Adipocyte (in vitro differentiated cells): ENCODE measurements at regions not wholly inside any gene's neighbourhood (a gene's known extent, or its start where the extent isn't known, plus 50 kb on each side); places are given as distances from the start of the nearest gene placed in this dataset.
"Not testable (repeated sequence)": the region's sequence is repeated elsewhere in the genome, so short reads cannot be mapped to it uniquely, and the experiment has no call there.

Source experiments
- DNase-seq: peaks from one replicate; pipeline ENCODE4 v3.0.0-alpha.2; 2015; ENCODE audit warnings: low read depth
- H3K27me3 ChIP-seq: replicated peaks from 2 replicates; pipeline ENCODE4 v1.7.0; 2013; ENCODE audit warnings: mild to moderate bottlenecking, low read length, moderate library complexity; ENCODE audit not compliant: control insufficient read depth, insufficient read depth
- H3K36me3 ChIP-seq: 2 replicates; pipeline ENCODE4 v1.7.0; 2013; ENCODE audit warnings: low read length, mild to moderate bottlenecking, moderate library complexity; ENCODE audit not compliant: control insufficient read depth, insufficient read depth, severe bottlenecking
- H3K4me1 ChIP-seq: 2 replicates; pipeline ENCODE4 v1.7.0; 2013; ENCODE audit warnings: mild to moderate bottlenecking, low read length, moderate library complexity; ENCODE audit not compliant: control insufficient read depth, insufficient read depth
- H3K4me3 ChIP-seq: 2 replicates; pipeline ENCODE4 v1.7.0; 2013; ENCODE audit warnings: mild to moderate bottlenecking, low read length, moderate library complexity
- H3K9ac ChIP-seq: 2 replicates; pipeline ENCODE4 v1.7.0; 2013; ENCODE audit warnings: mild to moderate bottlenecking, low read length, moderate library complexity
- H3K9me3 ChIP-seq: 2 replicates; pipeline ENCODE4 v1.7.0; 2013; ENCODE audit warnings: mild to moderate bottlenecking, low read length, moderate library complexity; ENCODE audit not compliant: control insufficient read depth

DNA sequence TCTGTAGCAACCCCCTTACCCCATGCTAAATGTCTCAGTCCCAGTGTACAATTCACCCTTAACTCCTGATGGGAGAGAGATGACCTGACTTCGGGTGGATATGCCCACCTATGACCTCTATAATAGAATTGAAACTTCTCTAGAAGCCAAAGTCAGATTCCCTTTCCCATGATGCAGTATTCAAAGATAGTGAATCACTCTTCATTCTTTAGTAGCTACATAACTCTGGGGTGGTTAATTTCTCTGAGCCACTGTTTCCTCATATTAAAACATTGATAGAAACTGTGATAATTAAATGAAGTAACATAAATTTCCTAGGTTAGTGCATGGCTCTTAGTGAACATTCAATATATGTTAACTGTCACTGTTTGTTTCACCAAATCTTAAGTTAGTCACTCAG, 500.4 kb downstream of the COL12A1 start:
- Histone ChIP-seq H3K9me3 (no peaks in the 10 kb centered on the region), H3K9ac (no peak overlapping the region), H3K36me3 (no peaks in the 10 kb centered on the region), H3K4me1 (peaks cover 5% of the 10 kb centered on the region), H3K4me3 (no peak overlapping the region), H3K27me3 (no peaks in the 10 kb centered on the region)
- DNase-seq = peak; percentile 22

DNA sequence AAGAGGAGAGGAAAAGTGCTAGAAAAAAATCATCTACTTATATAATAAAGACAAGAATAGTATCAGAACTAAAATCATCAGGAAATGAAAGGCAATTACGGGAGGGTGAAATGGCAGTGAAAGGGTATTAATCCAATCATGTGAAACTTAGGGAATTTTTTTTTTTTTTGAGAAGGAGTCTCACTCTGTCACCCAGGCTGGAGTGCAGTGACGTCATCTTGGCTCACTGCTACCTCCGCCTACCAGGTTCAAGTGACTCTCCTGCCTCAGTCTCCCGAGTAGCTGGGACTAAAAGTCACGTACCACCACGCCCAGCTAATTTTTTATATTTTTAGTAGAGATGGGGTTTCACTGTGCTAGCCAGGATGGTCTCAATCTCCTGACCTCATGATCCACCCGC, 501.3 kb downstream of the COL12A1 start:
- H3K9me3 ChIP-seq, H3K36me3 ChIP-seq, DNase-seq: not testable (repeated sequence)

DNA sequence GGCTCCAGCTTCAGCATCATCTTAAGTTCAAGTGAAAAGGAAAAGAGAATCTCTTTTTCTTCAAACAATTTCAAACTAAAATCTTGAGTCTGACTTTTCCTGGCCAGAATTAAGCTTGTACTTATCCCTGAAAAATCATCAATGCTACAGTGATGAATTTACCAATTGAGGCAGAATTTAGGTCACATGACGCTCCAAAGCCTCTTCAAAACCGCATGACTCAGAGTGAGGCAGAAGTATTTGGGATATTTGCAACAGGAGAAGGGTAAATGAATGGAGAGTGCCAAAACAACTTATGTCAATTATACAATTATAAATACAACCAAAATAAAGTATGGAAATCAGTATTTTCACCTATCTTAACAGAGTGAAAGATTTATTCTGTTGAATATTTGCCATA, 515.5 kb downstream of the COL12A1 start:
- Histone ChIP-seq H3K27me3 (no peaks in the 10 kb centered on the region), H3K9me3 (peaks cover 13% of the 10 kb centered on the region), H3K36me3 (no peaks in the 10 kb centered on the region), H3K4me1 (no peaks in the 10 kb centered on the region), H3K9ac (no peak overlapping the region), H3K4me3 (no peak overlapping the region)
- DNase-seq = peak; percentile 29

More for the DNA sequence above, 501.3 kb downstream of the COL12A1 start:
- not testable (repeated sequence) for H3K4me3 ChIP-seq, H3K9ac ChIP-seq, H3K27me3 ChIP-seq, H3K4me1 ChIP-seq

GRCh38 chr6:74689601-74690000, 516.3 kb downstream of the COL12A1 start:
- Histone ChIP-seq H3K4me3 (no peak overlapping the region), H3K36me3 (no peaks in the 10 kb centered on the region), H3K9me3 (peaks cover 13% of the 10 kb centered on the region), H3K9ac (no peak overlapping the region), H3K27me3 (no peaks in the 10 kb centered on the region), H3K4me1 (no peaks in the 10 kb centered on the region)
- DNase-seq = no peak

GRCh38 chr6:74677463-74677862, 528.4 kb downstream of the COL12A1 start:
- no peak for DNase-seq
- H3K9me3 ChIP-seq = no peaks in the 10 kb centered on the region
- no peaks in the 10 kb centered on the region for H3K27me3 ChIP-seq
- H3K36me3 ChIP-seq = no peaks in the 10 kb centered on the region
- no peak overlapping the region for H3K9ac ChIP-seq
- H3K4me3 ChIP-seq = no peak overlapping the region
- no peaks in the 10 kb centered on the region for H3K4me1 ChIP-seq

DNA sequence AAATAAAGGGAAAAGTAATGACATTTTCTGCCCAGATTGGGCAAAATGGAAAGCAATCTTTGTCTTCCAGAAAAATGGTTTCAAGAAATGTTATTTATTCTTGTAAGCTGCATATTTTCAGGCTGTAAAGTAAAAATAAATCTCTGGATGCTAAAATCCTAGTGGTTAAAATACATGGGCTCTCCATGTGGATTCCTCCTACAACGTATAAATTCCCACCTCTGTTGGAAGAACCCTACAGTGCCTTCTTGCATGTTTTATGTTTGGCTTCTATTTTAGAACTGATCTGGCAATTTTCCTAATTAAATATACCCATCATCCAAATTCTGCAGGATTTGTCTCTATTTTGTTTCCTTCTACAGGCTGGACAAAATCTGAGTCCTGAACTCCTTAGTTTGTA, 528.9 kb downstream of the COL12A1 start:
- Histone ChIP-seq H3K9ac (no peak overlapping the region), H3K9me3 (no peaks in the 10 kb centered on the region), H3K36me3 (no peaks in the 10 kb centered on the region), H3K4me3 (no peak overlapping the region), H3K4me1 (peaks cover 5% of the 10 kb centered on the region), H3K27me3 (no peaks in the 10 kb centered on the region)
- DNase-seq = no peak

DNA sequence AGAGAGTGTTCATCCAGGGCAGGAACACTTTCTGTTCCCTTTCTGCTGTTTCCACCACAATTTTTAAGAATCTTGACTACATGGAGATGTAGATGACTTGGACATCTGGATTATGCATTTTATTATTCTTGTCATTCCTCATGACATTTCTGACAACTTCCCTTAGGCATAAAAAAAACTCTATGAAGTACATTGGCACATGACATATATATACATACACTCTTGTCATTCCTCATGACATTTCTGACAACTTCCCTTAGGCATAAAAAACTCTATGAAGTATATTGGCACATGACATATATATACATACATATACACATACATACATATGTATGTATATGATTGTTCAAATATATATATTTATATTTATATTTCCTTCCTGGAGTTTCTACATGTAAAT, 531.5 kb downstream of the COL12A1 start:
- Histone ChIP-seq H3K4me3 (no peak overlapping the region), H3K36me3 (no peaks in the 10 kb centered on the region), H3K9me3 (no peaks in the 10 kb centered on the region), H3K4me1 (peaks cover 13% of the 10 kb centered on the region), H3K9ac (no peak overlapping the region), H3K27me3 (no peaks in the 10 kb centered on the region)
- no peak for DNase-seq

- H3K4me1 ChIP-seq = peaks cover 13% of the 10 kb centered on the region
- peak overlapping the region; percentile 1 for H3K4me3 ChIP-seq
- H3K36me3 ChIP-seq = no peaks in the 10 kb centered on the region
- peak overlapping the region; percentile 8 for H3K9ac ChIP-seq
- DNase-seq = peak; percentile 94
- H3K9me3 ChIP-seq = no peaks in the 10 kb centered on the region
- no peaks in the 10 kb centered on the region for H3K27me3 ChIP-seq
Observed at GRCh38 chr6:74671558-74672025, 534.3 kb downstream of the COL12A1 start.

- H3K36me3 ChIP-seq = no peaks in the 10 kb centered on the region
- no peak overlapping the region for H3K9ac ChIP-seq
- H3K9me3 ChIP-seq = no peaks in the 10 kb centered on the region
- peaks cover 5% of the 10 kb centered on the region for H3K4me1 ChIP-seq
- H3K27me3 ChIP-seq = no peaks in the 10 kb centered on the region
- no peak overlapping the region for H3K4me3 ChIP-seq
- peak; percentile 12 for DNase-seq
Observed at GRCh38 chr6:74658391-74658790, 547.5 kb downstream of the COL12A1 start.

DNA sequence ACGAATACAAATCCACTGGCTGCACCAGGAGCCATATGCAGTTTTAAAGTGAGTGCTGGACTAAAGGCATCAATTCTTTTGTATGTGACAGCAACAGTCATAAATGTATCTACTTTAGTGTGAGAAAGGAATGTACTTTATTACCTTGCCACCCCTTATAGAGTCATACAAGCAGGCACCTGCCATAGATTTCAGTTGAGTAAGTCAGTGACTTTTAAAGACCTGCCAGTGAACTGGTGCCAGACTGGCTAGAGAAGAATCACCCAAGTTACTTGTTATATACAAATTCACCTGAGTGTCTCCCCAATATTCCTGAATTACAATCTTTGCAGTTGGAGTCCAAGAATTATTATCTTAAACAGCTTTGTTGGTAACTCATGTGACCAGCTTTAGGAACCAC, 547.9 kb downstream of the COL12A1 start:
- H3K4me3 ChIP-seq = no peak overlapping the region
- H3K27me3 ChIP-seq = no peaks in the 10 kb centered on the region
- peaks cover 10% of the 10 kb centered on the region for H3K4me1 ChIP-seq
- H3K9me3 ChIP-seq = no peaks in the 10 kb centered on the region
- no peak for DNase-seq
- H3K36me3 ChIP-seq = no peaks in the 10 kb centered on the region
- H3K9ac ChIP-seq = no peak overlapping the region

DNA sequence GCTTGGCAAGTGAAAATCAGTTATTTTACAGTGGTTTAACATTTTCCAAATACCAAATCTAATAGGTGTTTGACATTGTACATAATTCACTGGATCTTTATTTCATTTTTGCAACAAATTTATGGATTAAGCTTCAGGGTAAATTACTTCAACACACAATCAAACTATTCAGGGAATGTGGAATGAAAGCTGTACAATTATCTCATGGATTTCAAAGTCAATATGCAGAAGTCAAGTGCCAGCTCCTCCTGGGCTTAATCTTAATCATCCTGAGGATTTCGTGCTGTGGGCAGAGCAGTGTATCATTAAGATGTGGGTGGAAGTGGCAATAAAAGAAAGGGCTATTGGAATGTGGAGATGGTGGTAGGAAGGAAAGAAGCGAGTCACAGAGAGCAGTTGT, 548.8 kb downstream of the COL12A1 start:
- H3K4me3 ChIP-seq = no peak overlapping the region
- peaks cover 18% of the 10 kb centered on the region for H3K4me1 ChIP-seq
- H3K36me3 ChIP-seq = no peaks in the 10 kb centered on the region
- H3K9ac ChIP-seq = no peak overlapping the region
- no peaks in the 10 kb centered on the region for H3K9me3 ChIP-seq
- H3K27me3 ChIP-seq = no peaks in the 10 kb centered on the region
- peak; percentile 29 for DNase-seq

DNA sequence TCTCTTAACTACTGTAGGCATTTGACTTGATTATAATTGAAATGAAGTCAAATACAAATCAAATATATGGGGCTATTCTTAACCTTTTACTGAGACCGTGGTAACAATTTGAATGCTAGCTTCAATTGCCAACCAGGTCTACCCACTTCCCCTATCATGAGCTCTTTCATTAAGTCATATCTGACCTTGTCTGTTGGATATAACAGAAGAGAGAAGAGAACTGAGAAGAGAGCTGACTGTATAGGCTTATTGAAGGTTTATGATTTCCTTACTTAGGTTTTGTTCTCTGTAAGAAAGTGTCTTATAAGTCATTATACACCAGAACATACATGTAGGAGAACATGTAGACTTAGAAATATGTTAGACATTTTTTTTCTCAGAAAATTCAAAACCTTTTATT, 549.4 kb downstream of the COL12A1 start:
- Histone ChIP-seq H3K9ac (no peak overlapping the region), H3K4me1 (peaks cover 22% of the 10 kb centered on the region), H3K36me3 (no peaks in the 10 kb centered on the region), H3K4me3 (no peak overlapping the region), H3K9me3 (no peaks in the 10 kb centered on the region), H3K27me3 (no peaks in the 10 kb centered on the region)
- DNase-seq = no peak
